A549 (cell line): ENCODE measurements at regions not wholly inside any gene's neighbourhood (a gene's known extent, or its start where the extent isn't known, plus 50 kb on each side); places are given as distances from the start of the nearest gene placed in this dataset.

Source experiments
- EP300 ChIP-seq, 2 experiments: fragments of >200 bp; sonication (Bioruptor Twin); formaldehyde crosslinking; IDR thresholded peaks; 2 replicates in 1 of 2; 3 replicates in 1 of 2; pipeline ENCODE4 v1.6.1; 2016 to 2017
- JUNB ChIP-seq: fragments of >200 bp; sonication (Bioruptor Twin); formaldehyde crosslinking; IDR thresholded peaks from 2 replicates; pipeline ENCODE4 v1.6.1; 2016
- ZC3H11A ChIP-seq: fragments of 450-650 bp; IDR thresholded peaks from 2 replicates; pipeline ENCODE4 v1.6.1; 2014; ENCODE audit warnings: antibody characterized with exemption, mild to moderate bottlenecking
- TF ChIP-seq, protein P1 (sequence below): IDR thresholded peaks from 2 replicates; pipeline ENCODE4 v1.6.1; 2012

DNA sequence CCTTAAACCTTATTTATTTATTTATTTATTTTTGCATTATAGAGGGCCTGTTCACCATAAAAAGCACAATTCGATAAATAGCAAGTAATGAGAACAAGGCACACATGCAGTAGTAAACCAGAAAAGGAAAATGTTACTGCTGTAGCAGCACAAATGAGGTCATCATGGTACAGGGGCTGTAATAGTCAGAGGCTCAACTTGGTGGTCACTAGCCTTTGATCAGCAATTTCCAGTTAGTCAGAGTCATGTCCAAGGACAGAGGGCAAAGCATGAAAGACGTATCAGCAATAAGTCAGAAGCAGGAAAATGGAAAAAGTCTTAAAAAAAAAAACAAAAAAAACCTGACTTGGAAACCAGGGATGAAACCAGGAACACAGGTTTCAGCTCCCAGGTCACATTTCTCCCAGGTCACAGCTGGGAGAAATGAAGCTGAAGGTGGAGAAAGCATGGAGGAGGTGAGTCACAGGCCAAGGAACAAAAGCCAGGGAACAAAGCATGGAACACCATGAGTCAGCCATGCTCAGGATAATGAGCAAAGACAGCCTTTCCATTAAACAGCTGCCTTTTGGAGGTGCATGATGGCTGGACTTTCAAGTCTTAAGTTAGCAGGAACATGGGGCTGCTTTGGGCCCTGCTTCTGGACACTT lies 556.3 kb downstream of the LTN1 start:
- no peak for TF ChIP-seq JUNB
- TF ChIP-seq, protein P1, sequence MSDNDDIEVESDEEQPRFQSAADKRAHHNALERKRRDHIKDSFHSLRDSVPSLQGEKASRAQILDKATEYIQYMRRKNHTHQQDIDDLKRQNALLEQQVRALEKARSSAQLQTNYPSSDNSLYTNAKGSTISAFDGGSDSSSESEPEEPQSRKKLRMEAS, result no peak
- TF ChIP-seq EP300 (IDR thresholded peaks at IDR 0.05), result no peak
- no peak for TF ChIP-seq ZC3H11A
